HL-60 (cell line): ENCODE measurements at regions not wholly inside any gene's neighbourhood (a gene's known extent, or its start where the extent isn't known, plus 50 kb on each side); places are given as distances from the start of the nearest gene placed in this dataset.

Experiments
- DNase-seq, 2 experiments: peaks; one replicate each; pipeline ENCODE4 v3.0.0-alpha.2; 2010 to 2020; ENCODE audit warnings: low read depth in 1 of 2, low spot score in 1 of 2
- H3K27ac ChIP-seq: fragments of 250-450 bp; sonication (Bioruptor Pico); replicated peaks from 2 replicates; pipeline ENCODE4 v1.5.1; 2020; ENCODE audit warnings: mild to moderate bottlenecking, moderate library complexity
- H3K27me3 ChIP-seq: fragments of 250-450 bp; sonication (Bioruptor Pico); 2 replicates; pipeline ENCODE4 v1.5.1; 2021; ENCODE audit warnings: mild to moderate bottlenecking, moderate library complexity; ENCODE audit not compliant: insufficient read depth, poor library complexity, severe bottlenecking
- H3K4me3 ChIP-seq: replicated peaks from 2 replicates; pipeline ENCODE4 v1.5.1; 2011; ENCODE audit warnings: mild to moderate bottlenecking, control low read depth, low read length; ENCODE audit not compliant: insufficient read depth
- CTCF ChIP-seq: IDR thresholded peaks from one replicate; pipeline ENCODE4 v1.5.1; 2011; ENCODE audit warnings: low read length, control low read depth, inconsistent platforms; ENCODE audit not compliant: insufficient read depth
- GABPA ChIP-seq: IDR thresholded peaks from 2 replicates; pipeline ENCODE4 v1.6.1; 2012; ENCODE audit warnings: low read depth
- POLR2AphosphoS5 ChIP-seq: IDR thresholded peaks from 2 replicates; pipeline ENCODE4 v1.6.1; 2012; ENCODE audit warnings: low read depth
- REST ChIP-seq: IDR thresholded peaks from 2 replicates; pipeline ENCODE4 v1.6.1; 2012; ENCODE audit warnings: low read depth; ENCODE audit not compliant: insufficient replicate concordance
- SPI1 ChIP-seq: IDR thresholded peaks from 2 replicates; pipeline ENCODE4 v1.6.1; 2012; ENCODE audit warnings: low read depth, mild to moderate bottlenecking, borderline replicate concordance

GRCh38 chr13:56986121-56986520 is 154.6 kb upstream of the PRR20A start:
- Histone ChIP-seq H3K27me3 (no peaks in the 10 kb centered on the region), H3K4me3 (no peak overlapping the region), H3K27ac (no peak overlapping the region)
- TF ChIP-seq CTCF, result no peak
- TF ChIP-seq REST, result no peak
- TF ChIP-seq SPI1, result no peak
- TF ChIP-seq POLR2AphosphoS5, result no peak
- no peak for TF ChIP-seq GABPA
- DNase-seq, result no peak

GRCh38 chr13:56988543-56988942 is 152.2 kb upstream of the PRR20A start:
- Histone ChIP-seq H3K27ac (no peak overlapping the region), H3K4me3 (no peak overlapping the region), H3K27me3 (no peaks in the 10 kb centered on the region)
- no peak for TF ChIP-seq GABPA
- TF ChIP-seq CTCF, result no peak
- no peak for TF ChIP-seq POLR2AphosphoS5
- no peak for DNase-seq

- Histone ChIP-seq H3K4me3 (no peak overlapping the region), H3K27me3 (no peaks in the 10 kb centered on the region), H3K27ac (no peak overlapping the region)
- TF ChIP-seq SPI1 (no peak), GABPA (no peak), REST (no peak), CTCF (no peak), POLR2AphosphoS5 (no peak)
- no peak for DNase-seq
Observed at GRCh38 chr13:57003682-57004081, 137.0 kb upstream of the PRR20A start.

GRCh38 chr13:57017357-57017756 is 123.4 kb upstream of the PRR20A start:
- no peak for TF ChIP-seq GABPA
- TF ChIP-seq CTCF, result no peak
- TF ChIP-seq POLR2AphosphoS5, result no peak
- Histone ChIP-seq H3K27me3 (no peaks in the 10 kb centered on the region), H3K4me3 (no peak overlapping the region), H3K27ac (no peak overlapping the region)
- DNase-seq, result no peak
